ENCODE measurements at regions not wholly inside any gene's neighbourhood (a gene's known extent, or its start where the extent isn't known, plus 50 kb on each side); places are given as distances from the start of the nearest gene placed in this dataset.

DNA sequence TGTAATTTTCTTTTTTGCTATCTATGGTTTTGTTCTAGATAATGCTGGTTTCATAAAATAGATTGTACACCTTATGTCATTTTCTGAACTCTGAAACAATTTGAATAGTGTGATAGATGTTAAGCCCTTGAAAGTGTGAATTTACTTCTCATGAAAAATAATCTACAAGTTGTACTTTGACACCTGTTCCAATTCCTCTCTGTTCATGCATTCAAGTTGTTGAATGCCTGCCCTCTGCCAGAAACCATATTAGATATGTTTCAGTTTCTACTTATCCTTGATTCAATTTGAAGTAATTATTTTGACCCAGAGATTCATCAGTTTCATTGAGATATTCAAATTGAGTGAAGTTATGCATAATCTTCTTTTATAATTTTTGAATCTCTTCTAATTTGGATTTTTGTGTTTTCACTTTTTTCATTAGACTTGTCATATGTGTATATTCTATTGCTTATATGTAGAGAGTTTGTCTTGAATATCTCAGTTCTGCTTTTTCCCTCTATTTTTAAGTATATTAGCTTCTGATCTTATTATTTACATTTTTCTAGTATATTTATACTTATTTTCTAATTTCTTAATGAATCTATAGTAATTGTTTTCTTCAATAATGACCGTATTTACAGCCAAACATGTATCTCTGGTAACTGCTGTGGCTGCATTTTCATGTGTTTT is 143.3 kb upstream of the TACR1 start:
- no peak overlapping the region for H3K4me3 ChIP-seq
- DNase-seq = no peak
- no peaks in the 10 kb centered on the region for H3K36me3 ChIP-seq
- no peaks in the 10 kb centered on the region for H3K9me3 ChIP-seq
- no peaks in the 10 kb centered on the region for H3K27me3 ChIP-seq

DNA sequence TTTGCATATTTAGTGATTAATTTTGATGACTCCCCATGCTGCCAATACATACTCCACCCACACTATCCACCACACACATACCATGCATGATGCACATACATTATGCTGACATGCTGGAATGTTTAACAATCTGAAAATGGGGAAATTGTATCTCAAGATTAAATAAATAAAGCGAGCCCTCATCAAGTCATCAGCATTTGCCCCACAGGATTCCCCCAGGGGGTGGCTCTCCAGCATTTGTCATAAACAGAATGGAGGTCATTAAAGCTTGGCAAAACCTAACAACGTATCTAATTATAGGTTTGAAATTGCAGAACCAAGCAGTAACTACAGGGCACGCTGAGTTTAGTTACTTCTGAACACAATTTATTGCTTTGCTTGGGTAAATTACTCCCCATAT is 141.2 kb upstream of the TACR1 start:
- Histone ChIP-seq H3K27me3 (no peaks in the 10 kb centered on the region), H3K9me3 (no peaks in the 10 kb centered on the region), H3K4me3 (peak overlapping the region; percentile 32), H3K36me3 (no peaks in the 10 kb centered on the region)
- DNase-seq = peak; percentile 64

DNA sequence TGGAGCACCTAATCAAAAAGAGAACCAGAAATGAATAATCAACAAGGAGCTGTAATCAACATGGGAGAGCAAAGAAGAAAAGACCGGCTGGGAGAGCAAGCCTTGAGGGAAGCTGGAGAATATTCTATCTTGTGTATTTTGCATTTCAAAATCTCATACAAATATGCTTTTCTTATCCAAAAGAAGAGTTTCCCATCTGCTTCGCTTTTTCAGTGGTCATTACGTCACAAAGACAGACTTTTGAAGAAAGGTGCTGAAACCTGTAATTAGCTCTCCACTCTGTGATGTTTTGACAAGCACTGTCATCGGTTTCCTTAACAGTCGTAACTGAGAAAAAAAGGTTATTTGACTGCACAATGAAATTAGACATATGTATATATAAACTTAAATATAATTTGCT is 139.1 kb upstream of the TACR1 start:
- Histone ChIP-seq H3K9me3 (no peaks in the 10 kb centered on the region), H3K27me3 (no peaks in the 10 kb centered on the region), H3K4me3 (no peak overlapping the region), H3K36me3 (no peaks in the 10 kb centered on the region)
- no peak for DNase-seq

DNA sequence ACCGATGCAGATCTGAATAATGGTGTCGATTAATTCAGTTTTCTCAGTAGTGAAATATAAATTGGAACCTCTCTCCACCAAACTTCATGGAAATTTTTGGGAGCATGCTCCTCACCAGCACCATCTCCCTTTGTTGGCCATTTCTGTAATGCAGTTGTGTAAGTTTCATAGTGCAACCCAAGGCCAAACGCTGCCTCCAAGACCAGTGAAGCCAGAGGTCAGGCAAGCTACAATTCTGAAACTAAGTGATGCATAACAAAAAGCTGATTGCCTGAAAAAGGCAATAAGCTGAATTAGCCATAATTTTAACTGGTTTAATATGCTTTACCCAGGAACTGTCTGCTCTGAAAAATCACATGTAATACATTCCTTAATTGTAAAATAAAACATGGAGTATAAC is 138.3 kb upstream of the TACR1 start:
- DNase-seq = no peak
- Histone ChIP-seq H3K36me3 (no peaks in the 10 kb centered on the region), H3K27me3 (no peaks in the 10 kb centered on the region), H3K4me3 (no peak overlapping the region), H3K9me3 (no peaks in the 10 kb centered on the region)

DNA sequence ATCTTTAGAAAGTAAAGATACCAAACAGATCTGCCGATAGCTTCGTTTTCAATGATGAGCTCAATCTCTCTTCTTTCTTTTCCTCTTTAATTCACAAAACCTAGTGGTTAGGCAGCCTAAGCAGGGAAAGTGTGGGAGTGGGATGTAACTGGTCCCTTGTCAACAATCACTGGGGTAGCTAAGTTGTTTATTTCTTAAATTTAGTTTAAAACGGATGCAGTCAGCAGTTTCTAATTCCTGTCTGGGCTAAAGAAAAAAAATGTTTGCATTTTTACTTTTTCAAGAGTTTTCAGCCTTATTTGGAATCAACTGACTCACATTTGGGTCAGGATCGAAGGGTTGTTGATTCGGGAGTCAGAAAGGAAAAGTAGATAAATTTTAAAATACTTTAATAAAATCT is 137.7 kb upstream of the TACR1 start:
- H3K4me3 ChIP-seq = no peak overlapping the region
- DNase-seq = no peak
- H3K9me3 ChIP-seq = no peaks in the 10 kb centered on the region
- no peaks in the 10 kb centered on the region for H3K27me3 ChIP-seq
- H3K36me3 ChIP-seq = no peaks in the 10 kb centered on the region

DNA sequence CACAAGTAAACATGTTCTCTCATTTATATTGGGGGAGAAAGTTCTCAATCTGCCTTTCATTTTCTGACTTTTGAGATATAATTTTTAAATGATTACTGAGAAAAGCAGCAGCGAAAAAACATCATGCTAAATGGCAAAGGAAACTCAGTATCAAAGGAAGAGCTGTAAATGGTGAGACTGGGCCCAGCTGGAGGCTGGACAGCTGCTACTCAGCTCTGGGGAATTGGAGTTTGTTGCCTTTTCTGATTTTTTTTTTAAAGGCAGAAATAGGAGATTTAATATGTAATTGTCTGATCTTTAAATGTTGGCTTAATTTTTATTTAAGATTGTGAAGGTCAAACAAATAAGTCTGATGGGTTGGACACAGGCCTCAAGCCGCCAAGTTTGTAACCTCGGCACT is 137.1 kb upstream of the TACR1 start:
- no peak for DNase-seq
- no peaks in the 10 kb centered on the region for H3K9me3 ChIP-seq
- H3K27me3 ChIP-seq = no peaks in the 10 kb centered on the region
- H3K4me3 ChIP-seq = no peak overlapping the region
- H3K36me3 ChIP-seq = no peaks in the 10 kb centered on the region

DNA sequence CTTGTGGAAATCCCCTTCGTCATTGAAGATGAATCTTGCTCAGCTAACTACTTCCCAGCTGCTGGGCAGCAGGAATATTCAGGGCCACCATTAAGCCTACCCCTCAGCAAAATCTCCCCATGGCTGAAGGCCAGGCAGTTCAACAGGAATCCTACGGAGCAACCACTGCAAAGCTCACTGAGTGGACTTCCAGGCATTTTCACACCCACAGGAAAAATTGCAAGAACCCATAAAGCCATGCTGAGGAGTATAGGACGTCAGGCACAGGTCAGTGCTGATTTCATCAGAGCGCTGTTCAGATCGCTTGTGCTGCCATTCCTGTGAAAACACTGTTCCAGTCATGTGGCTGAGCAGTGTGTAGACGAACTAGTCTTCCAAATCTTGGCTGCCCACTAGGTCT is 134.8 kb upstream of the TACR1 start:
- DNase-seq = no peak
- H3K36me3 ChIP-seq = no peaks in the 10 kb centered on the region
- no peaks in the 10 kb centered on the region for H3K27me3 ChIP-seq
- no peak overlapping the region for H3K4me3 ChIP-seq
- no peaks in the 10 kb centered on the region for H3K9me3 ChIP-seq

DNA sequence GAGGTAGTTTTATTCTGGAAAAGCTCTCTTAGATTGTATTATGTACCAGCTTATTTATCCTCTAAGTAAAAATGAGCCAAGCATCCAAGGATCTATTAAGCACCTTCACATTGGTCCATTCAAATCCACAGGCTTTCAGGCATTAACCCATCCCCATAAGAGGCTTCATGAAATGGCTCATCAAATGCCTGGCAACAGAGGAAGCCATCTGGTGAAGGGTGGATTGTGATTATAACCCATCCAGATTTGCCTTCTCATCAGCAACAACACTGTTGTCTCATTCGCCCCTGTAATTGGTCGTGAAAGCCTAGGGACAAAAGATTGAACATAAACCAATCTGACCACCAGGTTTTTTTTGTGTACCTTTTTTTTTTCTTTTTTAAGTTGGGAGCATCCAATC is 134.3 kb upstream of the TACR1 start:
- Histone ChIP-seq H3K36me3 (no peaks in the 10 kb centered on the region), H3K27me3 (no peaks in the 10 kb centered on the region), H3K4me3 (no peak overlapping the region), H3K9me3 (no peaks in the 10 kb centered on the region)
- DNase-seq = no peak

DNA sequence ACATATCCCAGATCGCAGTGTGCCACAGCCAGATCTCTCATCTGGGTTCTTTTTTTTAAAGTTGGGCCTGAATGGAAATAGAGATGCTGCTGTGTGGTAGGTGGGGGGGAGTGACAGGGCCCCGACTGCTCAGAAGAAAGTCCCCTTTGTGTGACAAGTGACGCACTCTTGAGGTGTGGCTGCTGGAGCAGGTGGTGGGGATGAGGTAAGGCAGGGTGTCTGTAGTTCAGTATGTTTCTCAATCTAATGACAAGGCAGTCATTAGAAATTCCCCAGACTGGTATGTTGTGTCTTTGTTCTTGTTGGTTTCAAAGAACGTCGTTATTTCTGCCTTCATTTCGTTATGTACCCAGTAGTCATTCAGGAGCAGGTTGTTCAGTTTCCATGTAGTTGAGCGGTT is 128.8 kb upstream of the TACR1 start:
- no peak for DNase-seq
- Histone ChIP-seq H3K4me3 (no peak overlapping the region), H3K27me3 (no peaks in the 10 kb centered on the region), H3K9me3 (no peaks in the 10 kb centered on the region), H3K36me3 (no peaks in the 10 kb centered on the region)

DNA sequence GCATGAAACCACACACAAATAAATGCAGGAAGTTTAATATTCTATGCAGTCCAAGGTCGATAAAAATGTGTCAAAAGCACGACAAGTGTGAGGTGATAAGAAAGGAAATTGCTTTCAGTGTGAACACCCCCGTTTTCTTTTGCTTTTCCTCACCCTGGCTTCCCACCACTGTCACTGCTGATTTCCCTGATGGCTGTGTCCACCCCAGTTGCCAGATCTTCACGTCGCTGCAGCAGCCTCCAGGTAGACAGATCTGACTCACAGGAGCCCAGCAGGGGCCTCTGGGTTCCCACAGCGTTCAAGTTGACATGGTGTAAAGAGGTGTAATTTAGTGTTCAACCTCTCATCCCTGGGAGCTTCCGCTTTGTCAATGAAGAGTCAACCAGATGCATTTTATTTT is 128.0 kb upstream of the TACR1 start:
- H3K9me3 ChIP-seq = no peaks in the 10 kb centered on the region
- H3K36me3 ChIP-seq = no peaks in the 10 kb centered on the region
- no peak overlapping the region for H3K4me3 ChIP-seq
- no peaks in the 10 kb centered on the region for H3K27me3 ChIP-seq
- no peak for DNase-seq

DNA sequence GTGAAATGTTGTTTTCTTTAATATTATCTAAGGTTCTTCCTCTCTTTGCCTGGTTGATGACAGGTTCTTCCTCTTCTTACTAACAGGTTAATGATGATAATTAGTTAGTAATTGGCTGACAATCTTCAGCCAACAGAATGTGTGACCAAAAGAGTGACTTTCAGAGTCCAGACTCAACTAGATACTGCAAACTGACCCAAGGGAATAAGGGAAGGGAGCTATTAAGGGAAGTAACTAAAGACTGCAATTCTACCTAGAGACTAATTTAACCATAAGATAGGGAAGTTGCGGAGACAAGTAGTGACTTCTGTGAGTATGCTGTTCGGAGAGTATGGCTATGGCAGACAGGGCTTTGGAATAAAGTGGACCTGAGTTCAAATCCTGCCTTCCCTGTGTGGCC is 127.3 kb upstream of the TACR1 start:
- no peak for DNase-seq
- Histone ChIP-seq H3K4me3 (no peak overlapping the region), H3K36me3 (no peaks in the 10 kb centered on the region), H3K27me3 (no peaks in the 10 kb centered on the region), H3K9me3 (no peaks in the 10 kb centered on the region)

DNA sequence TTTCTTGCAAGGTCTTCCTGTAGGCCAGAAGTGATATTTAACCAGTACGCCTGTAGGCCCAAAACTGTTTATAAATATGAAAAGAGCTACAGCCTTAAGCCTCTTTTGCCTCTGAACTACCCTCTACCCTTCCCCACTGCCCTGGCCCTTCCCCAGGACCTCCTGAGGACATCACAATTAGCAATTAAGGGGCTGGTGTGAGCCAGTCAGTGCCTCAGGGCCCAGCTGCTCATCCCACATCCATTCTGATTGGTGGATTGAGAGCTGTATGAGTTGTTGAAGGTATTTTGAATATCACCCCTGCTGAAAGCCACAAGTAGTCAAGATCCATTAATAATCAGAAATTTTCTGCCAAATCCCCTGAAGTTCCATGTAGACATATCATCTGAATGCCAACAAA is 126.3 kb upstream of the TACR1 start:
- H3K9me3 ChIP-seq = no peaks in the 10 kb centered on the region
- H3K36me3 ChIP-seq = no peaks in the 10 kb centered on the region
- no peak overlapping the region for H3K4me3 ChIP-seq
- DNase-seq = no peak
- no peaks in the 10 kb centered on the region for H3K27me3 ChIP-seq

DNA sequence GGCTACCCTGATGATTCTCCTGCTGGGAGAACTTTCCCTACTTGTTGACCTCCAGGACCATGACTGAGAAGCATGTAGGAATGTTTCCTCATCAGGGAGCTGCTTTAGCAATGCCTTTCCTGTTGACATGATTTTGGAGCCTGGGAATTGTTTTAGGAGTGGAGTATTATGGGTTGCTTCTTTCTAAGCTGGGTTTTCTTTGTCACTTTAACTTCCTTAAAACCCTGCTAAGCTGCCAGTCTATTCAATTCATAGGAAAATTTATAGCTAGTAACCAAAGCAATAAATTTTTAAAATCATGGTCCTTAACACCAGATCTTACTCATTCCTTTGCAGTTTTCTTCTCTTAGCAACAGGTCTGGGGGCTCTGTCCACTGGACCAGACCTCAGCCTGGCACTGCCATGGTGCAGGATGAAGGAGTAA is 125.6 kb upstream of the TACR1 start:
- no peak for DNase-seq
- Histone ChIP-seq H3K36me3 (no peaks in the 10 kb centered on the region), H3K9me3 (no peaks in the 10 kb centered on the region), H3K27me3 (no peaks in the 10 kb centered on the region), H3K4me3 (no peak overlapping the region)

DNA sequence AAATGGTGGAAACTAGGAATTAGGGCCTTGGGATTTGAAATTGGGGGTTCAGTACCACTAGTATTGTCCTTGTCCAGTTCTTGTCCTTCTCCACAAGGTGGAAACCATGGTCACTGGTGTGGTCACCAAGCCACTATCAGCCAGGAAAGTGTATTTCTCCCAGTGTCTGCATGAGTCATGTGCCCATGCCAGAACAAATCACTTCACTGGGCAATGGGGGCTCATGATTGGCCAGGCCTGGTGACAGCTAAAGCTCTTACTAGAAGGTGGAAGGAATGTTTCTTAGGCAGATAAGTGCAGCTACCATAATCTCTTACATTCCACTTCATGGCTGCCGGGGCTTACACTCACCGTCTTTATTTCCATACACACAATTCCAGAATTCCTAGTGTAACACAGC is 124.8 kb upstream of the TACR1 start:
- no peaks in the 10 kb centered on the region for H3K9me3 ChIP-seq
- H3K36me3 ChIP-seq = no peaks in the 10 kb centered on the region
- no peaks in the 10 kb centered on the region for H3K27me3 ChIP-seq
- no peak for DNase-seq
- H3K4me3 ChIP-seq = no peak overlapping the region

DNA sequence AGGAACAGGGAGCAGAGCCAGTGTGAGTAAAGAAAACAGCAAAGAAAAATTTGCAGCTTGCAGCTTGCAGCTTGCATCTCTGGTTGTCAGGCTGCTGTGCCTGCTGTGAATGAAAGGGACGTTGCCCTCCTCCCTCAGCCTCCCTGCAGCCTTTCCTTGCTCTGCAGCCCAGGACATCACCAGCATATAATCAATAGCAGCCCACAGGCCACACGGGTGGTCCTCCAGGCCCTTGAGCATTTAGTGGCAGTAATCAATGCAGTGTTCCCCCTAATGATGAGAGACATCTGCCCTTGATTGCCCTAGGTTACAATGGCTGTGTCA is 122.2 kb upstream of the TACR1 start:
- Histone ChIP-seq H3K9me3 (no peaks in the 10 kb centered on the region), H3K4me3 (no peak overlapping the region), H3K36me3 (no peaks in the 10 kb centered on the region), H3K27me3 (no peaks in the 10 kb centered on the region)
- DNase-seq = no peak

DNA sequence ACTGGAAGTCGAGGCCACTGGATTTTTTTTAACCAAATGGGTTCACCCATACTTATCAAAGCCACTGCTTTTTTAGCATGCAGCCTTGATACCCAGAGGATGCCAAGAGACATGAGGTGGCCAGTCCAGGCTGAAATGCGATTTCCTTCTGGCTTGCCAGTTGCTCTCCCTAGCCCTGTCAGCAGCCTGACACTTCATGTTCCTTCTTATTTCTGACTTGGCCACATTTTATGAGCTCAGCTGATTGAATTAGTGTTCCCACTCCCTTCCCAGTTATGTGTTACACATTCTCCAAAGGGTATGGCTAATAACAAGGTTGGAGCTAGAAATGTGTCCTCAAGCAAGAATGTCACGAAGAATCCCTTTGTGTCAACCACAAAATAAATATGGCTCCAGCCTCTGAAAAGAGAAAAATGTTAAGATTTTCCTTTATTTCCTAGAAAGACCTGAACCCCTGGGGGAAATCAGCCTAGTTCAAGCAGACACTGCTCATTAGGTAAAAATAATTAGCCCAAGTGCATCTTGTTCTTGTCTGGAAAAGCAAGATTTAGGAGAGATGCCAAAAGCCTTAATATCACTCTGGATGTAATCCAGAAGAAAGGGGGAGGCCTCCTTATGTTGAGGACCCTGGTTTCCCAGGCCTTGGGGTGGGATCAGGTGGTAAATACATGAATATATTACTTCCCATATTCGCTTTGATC is 121.7 kb upstream of the TACR1 start:
- H3K27me3 ChIP-seq = no peaks in the 10 kb centered on the region
- no peaks in the 10 kb centered on the region for H3K9me3 ChIP-seq
- no peak for DNase-seq
- H3K4me3 ChIP-seq = no peak overlapping the region
- no peaks in the 10 kb centered on the region for H3K36me3 ChIP-seq

DNA sequence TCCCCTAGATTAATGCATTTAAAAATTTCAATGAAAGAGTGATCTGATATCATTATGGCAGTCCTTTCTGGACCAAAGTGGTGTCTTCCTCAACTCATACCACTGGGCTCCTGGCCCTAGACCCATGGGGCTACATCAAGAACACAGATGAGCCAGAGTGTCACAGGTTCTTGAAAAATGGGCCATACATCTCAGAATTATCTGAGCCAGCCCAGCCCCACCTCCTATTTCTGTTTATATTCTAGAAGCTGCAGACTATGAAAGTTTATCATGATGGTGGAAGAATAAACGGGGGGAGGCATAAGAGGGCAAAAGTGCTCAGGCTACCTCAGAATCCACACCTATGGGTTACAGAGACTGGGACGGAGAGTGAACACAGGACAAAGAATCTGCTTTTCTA is 120.6 kb upstream of the TACR1 start:
- Histone ChIP-seq H3K4me3 (no peak overlapping the region), H3K9me3 (no peaks in the 10 kb centered on the region), H3K36me3 (no peaks in the 10 kb centered on the region), H3K27me3 (no peaks in the 10 kb centered on the region)
- no peak for DNase-seq

DNA sequence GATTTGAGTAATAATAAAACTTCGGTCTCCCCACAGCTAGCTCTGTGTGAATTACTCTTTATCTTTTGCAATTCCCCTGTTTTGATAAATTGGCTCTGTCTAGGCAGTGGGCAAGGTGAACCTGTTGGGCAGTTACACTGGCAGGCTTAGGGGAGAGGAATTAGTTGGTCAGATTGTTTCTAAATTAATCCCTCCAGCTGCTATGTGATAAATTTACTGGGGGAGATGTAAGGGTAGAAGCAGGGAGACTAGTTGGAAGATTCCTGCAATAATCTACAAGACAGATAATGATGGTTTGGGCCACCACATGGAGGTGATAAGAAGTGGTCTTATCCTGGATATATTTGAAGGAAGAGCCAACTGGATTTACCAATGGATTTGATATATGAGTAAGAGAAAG is 118.5 kb upstream of the TACR1 start:
- no peaks in the 10 kb centered on the region for H3K27me3 ChIP-seq
- no peak overlapping the region for H3K4me3 ChIP-seq
- no peaks in the 10 kb centered on the region for H3K9me3 ChIP-seq
- no peaks in the 10 kb centered on the region for H3K36me3 ChIP-seq
- DNase-seq = no peak

DNA sequence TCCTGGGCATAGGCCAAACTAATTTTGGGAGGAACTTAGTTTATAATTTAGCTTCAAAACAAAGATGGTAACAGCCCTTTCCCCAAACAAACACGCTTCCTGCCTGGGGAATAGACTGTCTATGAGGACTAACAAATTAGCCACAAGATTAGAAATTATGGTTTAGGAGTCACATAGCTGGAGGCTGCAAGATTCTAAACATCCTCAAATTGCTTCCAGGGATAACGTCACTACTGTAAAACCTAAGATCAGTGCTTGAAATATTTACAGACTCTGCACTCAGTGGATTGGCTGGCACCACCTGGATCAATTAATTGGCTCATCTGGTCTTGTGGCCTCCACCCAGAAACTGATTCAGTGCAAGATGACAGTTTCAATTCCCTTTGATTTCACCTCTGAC is 118.0 kb upstream of the TACR1 start:
- no peak for DNase-seq
- H3K36me3 ChIP-seq = no peaks in the 10 kb centered on the region

More for the DNA sequence above, 118.0 kb upstream of the TACR1 start:
- Histone ChIP-seq H3K9me3 (no peaks in the 10 kb centered on the region), H3K4me3 (no peak overlapping the region), H3K27me3 (no peaks in the 10 kb centered on the region)

Measured in MG63 (cell line).